Hepatocyte (in vitro differentiated cells): ENCODE measurements at regions not wholly inside any gene's neighbourhood (a gene's known extent, or its start where the extent isn't known, plus 50 kb on each side); places are given as distances from the start of the nearest gene placed in this dataset.

Source experiments
- DNase-seq: peaks from one replicate; pipeline ENCODE4 v3.0.0-alpha.2; 2016; ENCODE audit warnings: low spot score
- H2AFZ ChIP-seq: fragments of 200-600 bp; sonication (generic); 2 replicates; pipeline ENCODE4 v1.6.0; 2016; ENCODE audit warnings: antibody characterized with exemption, mild to moderate bottlenecking
- H3K27ac ChIP-seq: fragments of 200-600 bp; sonication (generic); 2 replicates; pipeline ENCODE4 v1.5.1; 2016; ENCODE audit warnings: mild to moderate bottlenecking
- H3K27me3 ChIP-seq: fragments of 200-600 bp; sonication (generic); 2 replicates; pipeline ENCODE4 v1.6.1; 2016
- H3K36me3 ChIP-seq: fragments of 200-600 bp; sonication (generic); replicated peaks from 2 replicates; pipeline ENCODE4 v1.5.1; 2016; ENCODE audit warnings: low read depth; ENCODE audit not compliant: insufficient read depth
- H3K4me1 ChIP-seq: fragments of 200-600 bp; sonication (generic); 2 replicates; pipeline ENCODE4 v1.5.1; 2016; ENCODE audit warnings: mild to moderate bottlenecking, moderate library complexity; ENCODE audit not compliant: insufficient read depth
- H3K4me2 ChIP-seq: fragments of 200-600 bp; sonication (generic); 2 replicates; pipeline ENCODE4 v1.6.0; 2016
- H3K4me3 ChIP-seq: fragments of 200-600 bp; sonication (generic); 2 replicates; pipeline ENCODE4 v1.5.1; 2016; ENCODE audit warnings: mild to moderate bottlenecking
- H3K79me2 ChIP-seq: fragments of 200-600 bp; sonication (generic); 2 replicates; pipeline ENCODE4 v1.6.0; 2017; ENCODE audit warnings: mild to moderate bottlenecking
- H3K9me2 ChIP-seq: fragments of 200-600 bp; sonication (generic); replicated peaks from 2 replicates; pipeline ENCODE4 v1.6.0; 2017; ENCODE audit warnings: mild to moderate bottlenecking; ENCODE audit not compliant: insufficient read depth
- H3K9me3 ChIP-seq: fragments of 200-600 bp; sonication (generic); 2 replicates; pipeline ENCODE4 v1.5.1; 2016; ENCODE audit warnings: low read depth, mild to moderate bottlenecking
- H4K20me1 ChIP-seq: fragments of 200-600 bp; sonication (generic); 2 replicates; pipeline ENCODE4 v1.6.0; 2016; ENCODE audit warnings: mild to moderate bottlenecking; ENCODE audit not compliant: insufficient read depth, poor library complexity, severe bottlenecking
- CTCF ChIP-seq: fragments of 200-600 bp; sonication (generic); IDR thresholded peaks from 2 replicates; pipeline ENCODE4 v1.5.1; 2016; ENCODE audit warnings: antibody characterized with exemption, mild to moderate bottlenecking; ENCODE audit not compliant: poor library complexity
- EZH2 ChIP-seq: fragments of 200-600 bp; sonication (generic); IDR thresholded peaks from 2 replicates; pipeline ENCODE4 v1.6.1; 2016; ENCODE audit warnings: antibody characterized with exemption, mild to moderate bottlenecking, borderline replicate concordance
- EZH2phosphoT487 ChIP-seq: fragments of 200-600 bp; sonication (generic); IDR thresholded peaks from one replicate; pipeline ENCODE4 v1.6.1; 2018; ENCODE audit warnings: antibody characterized with exemption, mild to moderate bottlenecking, low read depth, moderate library complexity; ENCODE audit not compliant: unreplicated experiment, severe bottlenecking
- WGBS: methylation state at CpG from one replicate; pipeline ENCODE4 v1.1.6; 2016; ENCODE audit warnings: low lambda C conversion rate; ENCODE audit errors: missing lambda C conversion rate; 5-methylcytosine and 5-hydroxymethylcytosine counted together

GRCh38 chr9:28792716-28793115 lies 1219.4 kb upstream of the C9orf72 start:
- Histone ChIP-seq H4K20me1 (no peaks in the 10 kb centered on the region), H3K9me3 (no peaks in the 10 kb centered on the region), H2AFZ (no peak overlapping the region), H3K4me3 (no peak overlapping the region), H3K27ac (no peak overlapping the region), H3K27me3 (no peaks in the 10 kb centered on the region), H3K4me2 (no peak overlapping the region), H3K79me2 (no peaks in the 10 kb centered on the region), H3K4me1 (no peaks in the 10 kb centered on the region), H3K9me2 (no peaks in the 10 kb centered on the region), H3K36me3 (no peaks in the 10 kb centered on the region)
- TF ChIP-seq EZH2 = no peak
- TF ChIP-seq CTCF = no peak
- no peak for TF ChIP-seq EZH2phosphoT487
- DNase-seq = no peak

GRCh38 chr9:28799876-28800275 lies 1226.6 kb upstream of the C9orf72 start:
- H3K27me3 ChIP-seq = no peaks in the 10 kb centered on the region
- H3K4me3 ChIP-seq = no peak overlapping the region
- no peaks in the 10 kb centered on the region for H3K9me2 ChIP-seq
- no peak for TF ChIP-seq EZH2
- TF ChIP-seq EZH2phosphoT487 = no peak
- TF ChIP-seq CTCF = no peak
- DNase-seq = no peak
- H2AFZ ChIP-seq = no peak overlapping the region
- H3K4me2 ChIP-seq = no peak overlapping the region
- H3K9me3 ChIP-seq = no peaks in the 10 kb centered on the region
- H4K20me1 ChIP-seq = no peaks in the 10 kb centered on the region
- WGBS = 73% methylated on average over 3 of the region's 3 CpGs
- H3K4me1 ChIP-seq = no peaks in the 10 kb centered on the region
- H3K79me2 ChIP-seq = no peaks in the 10 kb centered on the region
- H3K27ac ChIP-seq = no peak overlapping the region
- no peaks in the 10 kb centered on the region for H3K36me3 ChIP-seq

GRCh38 chr9:28801144-28801799 lies 1228.0 kb upstream of the C9orf72 start:
- TF ChIP-seq EZH2phosphoT487 (no peak), EZH2 (no peak), CTCF (no peak)
- Histone ChIP-seq H3K4me2 (no peak overlapping the region), H3K27me3 (no peaks in the 10 kb centered on the region)

GRCh38 chr9:28805197-28805596 lies 1231.9 kb upstream of the C9orf72 start:
- no peak overlapping the region for H3K4me2 ChIP-seq
- no peak for DNase-seq
- H3K9me3 ChIP-seq = no peaks in the 10 kb centered on the region

More at GRCh38 chr9:28801144-28801799, 1228.0 kb upstream of the C9orf72 start:
- H2AFZ ChIP-seq = no peak overlapping the region
- no peak overlapping the region for H3K4me3 ChIP-seq
- 90% methylated on average over 1 of the region's 1 CpG for WGBS
- no peaks in the 10 kb centered on the region for H3K9me2 ChIP-seq
- no peaks in the 10 kb centered on the region for H4K20me1 ChIP-seq
- no peak overlapping the region for H3K27ac ChIP-seq
- no peaks in the 10 kb centered on the region for H3K9me3 ChIP-seq
- H3K79me2 ChIP-seq = no peaks in the 10 kb centered on the region
- H3K4me1 ChIP-seq = no peaks in the 10 kb centered on the region
- H3K36me3 ChIP-seq = no peaks in the 10 kb centered on the region
- no peak for DNase-seq

More at GRCh38 chr9:28805197-28805596, 1231.9 kb upstream of the C9orf72 start:
- Histone ChIP-seq H3K4me1 (peaks cover 5% of the 10 kb centered on the region), H3K27ac (no peak overlapping the region), H3K36me3 (no peaks in the 10 kb centered on the region), H4K20me1 (no peaks in the 10 kb centered on the region), H2AFZ (no peak overlapping the region), H3K9me2 (no peaks in the 10 kb centered on the region), H3K79me2 (no peaks in the 10 kb centered on the region), H3K27me3 (no peaks in the 10 kb centered on the region), H3K4me3 (no peak overlapping the region)
- TF ChIP-seq CTCF = no peak
- no peak for TF ChIP-seq EZH2
- no peak for TF ChIP-seq EZH2phosphoT487
- 83% methylated on average over 1 of the region's 1 CpG for WGBS
